ENCODE measurements at regions not wholly inside any gene's neighbourhood (a gene's known extent, or its start where the extent isn't known, plus 50 kb on each side); places are given as distances from the start of the nearest gene placed in this dataset.

DNA sequence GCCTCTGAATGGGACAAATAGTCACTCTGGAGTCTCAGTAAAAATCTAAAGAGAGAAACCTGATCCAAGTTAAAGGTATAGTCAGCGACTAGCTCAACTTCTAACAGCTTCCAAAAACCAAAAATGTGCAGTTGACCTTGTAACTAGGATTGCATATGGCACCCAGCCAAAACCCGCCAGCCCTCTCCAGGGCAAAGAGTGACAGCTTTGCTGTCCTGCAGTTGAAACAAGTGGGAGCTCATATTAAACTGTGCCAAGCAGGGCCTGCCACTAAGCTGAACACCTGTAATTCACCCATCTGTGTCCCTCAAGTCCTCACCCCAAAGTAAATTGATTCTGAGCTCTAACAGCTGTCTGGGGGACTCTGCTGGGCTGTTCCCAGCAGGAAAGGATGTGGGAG, 695.3 kb downstream of the MAFB start:
- TF ChIP-seq POLR2A (IDR thresholded peaks at IDR 0.05): no peak
- TF ChIP-seq, protein P1, sequence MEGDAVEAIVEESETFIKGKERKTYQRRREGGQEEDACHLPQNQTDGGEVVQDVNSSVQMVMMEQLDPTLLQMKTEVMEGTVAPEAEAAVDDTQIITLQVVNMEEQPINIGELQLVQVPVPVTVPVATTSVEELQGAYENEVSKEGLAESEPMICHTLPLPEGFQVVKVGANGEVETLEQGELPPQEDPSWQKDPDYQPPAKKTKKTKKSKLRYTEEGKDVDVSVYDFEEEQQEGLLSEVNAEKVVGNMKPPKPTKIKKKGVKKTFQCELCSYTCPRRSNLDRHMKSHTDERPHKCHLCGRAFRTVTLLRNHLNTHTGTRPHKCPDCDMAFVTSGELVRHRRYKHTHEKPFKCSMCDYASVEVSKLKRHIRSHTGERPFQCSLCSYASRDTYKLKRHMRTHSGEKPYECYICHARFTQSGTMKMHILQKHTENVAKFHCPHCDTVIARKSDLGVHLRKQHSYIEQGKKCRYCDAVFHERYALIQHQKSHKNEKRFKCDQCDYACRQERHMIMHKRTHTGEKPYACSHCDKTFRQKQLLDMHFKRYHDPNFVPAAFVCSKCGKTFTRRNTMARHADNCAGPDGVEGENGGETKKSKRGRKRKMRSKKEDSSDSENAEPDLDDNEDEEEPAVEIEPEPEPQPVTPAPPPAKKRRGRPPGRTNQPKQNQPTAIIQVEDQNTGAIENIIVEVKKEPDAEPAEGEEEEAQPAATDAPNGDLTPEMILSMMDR (IDR thresholded peaks at IDR 0.05): no peak
- TF ChIP-seq POLR2AphosphoS5 (IDR thresholded peaks at IDR 0.05): no peak
- no peak for TF ChIP-seq EP300 (IDR thresholded peaks at IDR 0.05)

DNA sequence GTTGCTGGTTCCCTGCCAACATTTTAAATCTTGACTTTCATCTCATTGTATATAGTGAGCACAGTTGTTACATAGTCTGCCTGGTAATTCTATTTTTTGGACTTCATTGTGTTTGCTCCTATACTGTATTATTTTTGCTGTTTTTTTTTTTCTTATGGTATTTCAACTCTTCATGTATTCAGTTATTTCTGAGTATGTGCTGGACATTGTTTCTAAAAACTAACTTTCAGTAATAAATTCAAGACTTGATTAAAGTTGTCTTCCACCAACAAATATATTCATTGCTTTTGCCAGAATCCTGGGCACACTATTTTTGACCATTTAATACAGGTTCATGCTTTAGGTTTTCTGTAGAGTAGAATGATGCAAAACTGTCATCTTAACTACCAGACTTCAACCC, 698.3 kb downstream of the MAFB start:
- H3K27ac ChIP-seq: no peak overlapping the region
- H3K4me1 ChIP-seq: peaks cover 0 to 20% (median 7%) of the 10 kb centered on the region in 4 donors
- DNase-seq: no peak
- no peaks in the 10 kb centered on the region for H3K9me3 ChIP-seq
- H3K36me3 ChIP-seq: no peaks in the 10 kb centered on the region
- TF ChIP-seq POLR2A (IDR thresholded peaks at IDR 0.05) (no peak), POLR2AphosphoS5 (IDR thresholded peaks at IDR 0.05) (no peak), EP300 (IDR thresholded peaks at IDR 0.05) (no peak)
- TF ChIP-seq, protein P1 (IDR thresholded peaks at IDR 0.05): no peak
- intact Hi-C loops (cut with DNase I; ENCODE audit: low total_unique reads): no loop called here
- no peaks in the 10 kb centered on the region for H3K27me3 ChIP-seq
- no peak overlapping the region for H3K4me3 ChIP-seq

More for the DNA sequence above, 695.3 kb downstream of the MAFB start:
- peak in 1 of 2 donors; percentile 9 for DNase-seq
- H3K27ac ChIP-seq: no peak overlapping the region
- H3K36me3 ChIP-seq: no peaks in the 10 kb centered on the region
- H3K4me1 ChIP-seq: no peaks in the 10 kb centered on the region
- whole genome bisulfite sequencing, 5 donors: 48 to 77% (median 71%) methylated on average over 2 of the region's 2 CpGs
- intact Hi-C loops (cut with DNase I; ENCODE audit: low total_unique reads): no loop called here
- H3K4me3 ChIP-seq: no peak overlapping the region
- H3K9me3 ChIP-seq: no peaks in the 10 kb centered on the region
- H3K27me3 ChIP-seq: no peaks in the 10 kb centered on the region

DNA sequence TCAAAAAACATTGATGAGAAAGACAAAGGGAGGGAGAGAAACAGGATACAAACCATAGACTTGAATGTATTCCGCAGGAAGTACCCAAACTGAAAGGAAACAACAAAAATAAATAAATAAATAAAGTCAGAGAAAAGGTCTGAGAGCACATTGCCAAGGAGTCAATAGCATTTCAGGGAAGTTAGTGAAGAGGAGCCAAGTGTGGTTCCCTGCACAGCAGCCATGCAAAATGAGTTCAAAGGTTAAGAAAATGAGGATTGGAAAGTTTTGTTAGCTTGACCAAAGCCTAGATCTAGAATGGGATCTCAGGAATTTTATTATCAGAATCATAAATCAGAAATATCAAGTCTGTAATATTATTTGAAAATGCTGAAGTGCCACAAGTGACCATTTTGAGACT, 700.0 kb downstream of the MAFB start:
- TF ChIP-seq POLR2A (IDR thresholded peaks at IDR 0.05) (no peak), POLR2AphosphoS5 (IDR thresholded peaks at IDR 0.05) (no peak), EP300 (IDR thresholded peaks at IDR 0.05) (no peak)
- TF ChIP-seq, protein P1 (IDR thresholded peaks at IDR 0.05): no peak
- H3K36me3 ChIP-seq: no peaks in the 10 kb centered on the region
- H3K4me3 ChIP-seq: no peak overlapping the region
- no peak for DNase-seq
- WGBS, 5 donors: 0 to 3% (median 0%) methylated on average over 1 of the region's 1 CpG
- H3K27ac ChIP-seq: no peak overlapping the region
- H3K27me3 ChIP-seq: no peaks in the 10 kb centered on the region
- peaks cover 0 to 36% (median 14%) of the 10 kb centered on the region in 4 donors for H3K4me1 ChIP-seq
- intact Hi-C loops (cut with DNase I; ENCODE audit: low total_unique reads): no loop called here
- no peaks in the 10 kb centered on the region for H3K9me3 ChIP-seq

DNA sequence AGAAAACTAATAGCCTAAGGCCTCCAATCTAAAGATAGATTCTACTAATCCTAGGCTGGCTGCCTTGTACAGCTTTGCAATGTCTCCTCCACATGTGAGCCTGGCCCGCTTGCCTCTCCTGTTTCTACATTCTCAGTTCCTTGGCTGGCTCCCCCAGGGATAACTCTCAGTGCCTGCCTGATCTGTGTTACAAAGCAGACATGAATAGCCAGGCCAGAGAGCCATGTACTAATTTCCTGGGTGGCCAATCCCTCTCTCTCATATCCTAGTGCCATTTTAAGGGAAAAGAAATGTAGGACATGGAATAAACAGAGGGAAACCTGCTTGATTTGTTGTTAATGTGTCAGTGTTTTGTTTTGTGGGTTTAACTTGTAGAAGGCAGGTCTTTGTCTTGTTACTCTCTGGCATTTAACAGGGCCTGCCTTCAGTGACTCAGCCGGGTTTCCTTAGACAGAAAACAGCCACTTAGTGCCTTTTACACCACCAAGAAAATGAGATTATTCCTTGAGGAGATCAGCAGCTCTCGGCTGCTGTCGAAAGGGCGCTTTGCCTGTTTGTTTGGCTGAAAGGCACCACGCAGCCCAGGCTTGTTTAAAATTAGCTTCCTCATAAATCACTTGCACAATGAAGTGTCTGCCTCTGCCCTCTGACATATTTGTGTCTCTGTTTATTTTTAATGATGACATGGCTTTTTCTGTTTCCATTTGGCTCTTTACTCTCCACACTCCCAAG, 702.7 kb downstream of the MAFB start:
- intact Hi-C loops (cut with DNase I; ENCODE audit: low total_unique reads): no loop called here
- 19 to 35% (median 22%) methylated on average over 6 of the region's 6 CpGs for WGBS, 5 donors
- Histone ChIP-seq H3K9me3 (no peaks in the 10 kb centered on the region), H3K27ac (peak overlapping the region; percentile 55 to 82 (median 72)), H3K4me3 (no peak overlapping the region), H3K27me3 (no peaks in the 10 kb centered on the region), H3K36me3 (no peaks in the 10 kb centered on the region), H3K4me1 (peaks cover 0 to 36% (median 14%) of the 10 kb centered on the region in 4 donors)
- TF ChIP-seq POLR2AphosphoS5 (IDR thresholded peaks at IDR 0.05): peak; percentile 14 to 42 (median 40)
- TF ChIP-seq POLR2A (IDR thresholded peaks at IDR 0.05): no peak
- DNase-seq: peak in 1 of 2 donors; percentile 79

DNA sequence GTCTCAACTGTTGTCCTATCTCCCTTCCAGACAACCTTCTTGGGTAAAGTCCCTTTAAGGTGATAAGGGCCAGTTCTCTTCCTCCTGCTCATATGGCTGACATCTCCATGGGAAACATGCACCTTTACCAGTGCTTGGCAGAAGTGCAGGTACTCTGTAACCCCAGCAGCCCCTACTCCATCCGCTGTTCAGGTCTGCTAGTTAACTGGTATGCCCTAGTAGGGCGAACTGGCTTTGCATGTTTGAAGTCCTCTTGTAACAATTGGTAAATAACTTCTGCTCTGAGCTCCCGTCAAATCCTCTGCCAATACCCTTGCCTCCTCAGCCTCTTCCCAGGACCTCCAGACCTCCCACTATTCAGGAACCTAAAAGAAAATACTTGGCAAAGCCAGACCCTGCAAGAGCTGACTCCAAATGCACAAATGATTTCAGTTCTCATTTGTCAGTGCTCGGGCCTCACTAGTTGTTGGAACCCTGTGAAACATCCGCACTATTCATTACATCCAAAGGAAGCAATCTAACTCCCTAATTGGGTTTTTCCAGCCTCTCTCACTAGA, 703.7 kb downstream of the MAFB start:
- Histone ChIP-seq H3K9me3 (no peaks in the 10 kb centered on the region), H3K4me1 (peaks cover 0 to 36% (median 14%) of the 10 kb centered on the region in 4 donors), H3K36me3 (no peaks in the 10 kb centered on the region), H3K27me3 (no peaks in the 10 kb centered on the region), H3K27ac (peak overlapping the region in 4 of 5 donors; percentile 71 to 82 (median 74)), H3K4me3 (no peak overlapping the region)
- intact Hi-C loops (cut with DNase I; ENCODE audit: low total_unique reads): no loop called here
- 65 to 80% (median 79%) methylated on average over 5 of the region's 5 CpGs for WGBS, 5 donors
- no peak for TF ChIP-seq POLR2AphosphoS5 (IDR thresholded peaks at IDR 0.05)
- TF ChIP-seq EP300 (IDR thresholded peaks at IDR 0.05): no peak
- TF ChIP-seq, protein P1 (IDR thresholded peaks at IDR 0.05): no peak
- no peak for TF ChIP-seq POLR2A (IDR thresholded peaks at IDR 0.05)
- DNase-seq: no peak

Data from stomach (tissue), 8 donors.